GM10248 (cell line): ENCODE measurements at regions not wholly inside any gene's neighbourhood (a gene's known extent, or its start where the extent isn't known, plus 50 kb on each side); places are given as distances from the start of the nearest gene placed in this dataset.
"Not testable (repeated sequence)": the region's sequence is repeated elsewhere in the genome, so short reads cannot be mapped to it uniquely, and the experiment has no call there.

Experiments used
- CTCF ChIA-PET: fragments of 300-600 bp; sonication (Branson Sonifier 250); formaldehyde crosslinking; extraction: SDS; loops from one replicate; lab custom pipeline; 2021; ENCODE audit warnings: antibody characterized with exemption; lab: Yijun Ruan, JAX
- POLR2A ChIA-PET: fragments of 350-650 bp; sonication (Branson Sonifier 250); formaldehyde crosslinking; extraction: SDS; loops from one replicate; lab custom pipeline; 2020; ENCODE audit warnings: antibody characterized with exemption; lab: Yijun Ruan, JAX
- DNase-seq: peaks from one replicate; pipeline ENCODE4 v3.0.0; 2012; ENCODE audit errors: extremely low spot score
- CTCF ChIP-seq: IDR thresholded peaks from 2 replicates; pipeline ENCODE4 v1.5.1; 2012; ENCODE audit warnings: mild to moderate bottlenecking, low read depth; ENCODE audit errors: extremely low read depth, missing control alignments, control extremely low read depth

GRCh38 chr20:40883097-40883496 lies 145.5 kb upstream of the TOP1 start:
- no peak for DNase-seq

GRCh38 chr20:40887105-40887504 lies 141.5 kb upstream of the TOP1 start:
- ChIA-PET POLR2A (no interaction called here), CTCF (no interaction called here)
- TF ChIP-seq CTCF: no peak
- no peak for DNase-seq

More at GRCh38 chr20:40883097-40883496, 145.5 kb upstream of the TOP1 start:
- TF ChIP-seq CTCF: no peak
- ChIA-PET CTCF (no interaction called here), POLR2A (no interaction called here)

GRCh38 chr20:40889266-40889665 lies 139.4 kb upstream of the TOP1 start:
- POLR2A ChIA-PET, DNase-seq: not testable (repeated sequence)
- CTCF ChIA-PET: interaction anchor here (0.9 to 1.5 kb wide), 3 partner anchors 9 to 74 kb away, joined by 4 read pairs; no protein-coding TSS in a partner anchor

- no peak for DNase-seq
- CTCF ChIA-PET: interaction anchor here (1.2 kb wide), 1 partner anchor 10 kb away, joined by 4 read pairs; no protein-coding TSS in a partner anchor
- TF ChIP-seq CTCF: no peak
- POLR2A ChIA-PET: no interaction called here
These were observed 138.4 kb upstream of the TOP1 start for GRCh38 chr20:40890181-40890580.

- DNase-seq: no peak
- TF ChIP-seq CTCF: no peak
- CTCF ChIA-PET: interaction anchor here (1.2 kb wide), 1 partner anchor 10 kb away, joined by 4 read pairs; no protein-coding TSS in a partner anchor
- POLR2A ChIA-PET: no interaction called here
These were observed 138.0 kb upstream of the TOP1 start for GRCh38 chr20:40890635-40891034.

GRCh38 chr20:40891351-40891750 lies 137.3 kb upstream of the TOP1 start:
- no peak for DNase-seq
- no peak for TF ChIP-seq CTCF
- ChIA-PET POLR2A (no interaction called here), CTCF (no interaction called here)

GRCh38 chr20:40892642-40893041 lies 136.0 kb upstream of the TOP1 start:
- no peak for TF ChIP-seq CTCF
- CTCF ChIA-PET: interaction anchor here (1.2 to 1.3 kb wide), 2 partner anchors 71 to 72 kb away, joined by 3 to 6 read pairs; no protein-coding TSS in a partner anchor
- POLR2A ChIA-PET: no interaction called here
- DNase-seq: no peak
